GM21360 (cell line): ENCODE measurements at regions not wholly inside any gene's neighbourhood (a gene's known extent, or its start where the extent isn't known, plus 50 kb on each side); places are given as distances from the start of the nearest gene placed in this dataset.
A peak's percentile ranks its signal among the peaks of the same experiment; 100 is the strongest.

Experiments used
- ATAC-seq: cut with Tn5 transposase; IDR thresholded peaks from one replicate; pipeline ENCODE4 v1.9.1; 2021; ENCODE audit warnings: mild to moderate bottlenecking, moderate library complexity; ENCODE audit not compliant: unreplicated experiment

DNA sequence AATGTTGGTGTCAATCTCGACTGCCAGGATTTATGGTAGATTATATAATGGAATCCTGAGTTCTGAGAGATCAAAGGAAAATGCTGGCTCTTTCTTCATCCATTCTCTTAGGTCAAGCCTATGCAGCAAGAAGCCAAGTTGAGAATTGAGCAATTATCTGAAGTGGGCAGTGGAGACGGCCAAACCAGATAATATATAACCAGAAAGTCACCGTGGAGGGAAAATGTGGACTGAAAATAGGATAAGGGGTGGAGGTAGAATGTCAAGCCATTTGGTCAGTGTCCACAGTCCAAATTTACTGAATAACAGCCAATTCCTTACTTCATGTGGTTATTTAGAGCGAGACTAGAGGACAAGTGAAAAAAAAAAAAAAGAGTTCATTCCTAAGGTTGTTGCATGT is 107.8 kb upstream of the ESR1 start:
- ATAC-seq: no peak

DNA sequence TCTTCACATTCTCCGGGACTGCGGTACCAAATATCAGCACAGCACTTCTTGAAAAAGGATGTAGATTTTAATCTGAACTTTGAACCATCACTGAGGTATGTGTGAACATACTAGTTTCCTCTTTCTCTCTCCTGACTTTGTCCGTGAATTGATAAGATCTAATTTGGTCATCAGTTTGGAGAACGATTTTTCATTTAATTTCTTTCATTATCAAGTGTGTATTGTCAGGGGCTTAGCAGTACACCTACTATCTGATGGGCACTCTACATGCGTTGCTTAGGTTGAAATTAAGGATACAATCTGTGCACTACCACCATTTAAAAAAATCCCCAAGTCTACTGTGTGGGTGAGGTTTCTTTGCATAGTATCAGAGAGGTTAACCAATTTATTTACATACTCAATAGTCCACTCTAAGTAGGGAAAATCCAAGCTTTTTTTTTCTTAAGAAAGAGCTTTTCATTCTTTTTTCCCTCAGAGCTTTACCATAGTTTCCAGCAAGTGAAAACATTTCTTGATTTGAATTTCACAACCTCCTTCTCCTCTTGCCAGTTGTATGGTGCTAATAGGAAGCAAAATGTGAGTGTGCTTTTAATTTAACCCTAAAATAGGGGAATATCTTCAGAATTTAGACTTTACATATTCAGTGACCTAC is 105.4 kb upstream of the ESR1 start:
- ATAC-seq: peak; percentile 88

DNA sequence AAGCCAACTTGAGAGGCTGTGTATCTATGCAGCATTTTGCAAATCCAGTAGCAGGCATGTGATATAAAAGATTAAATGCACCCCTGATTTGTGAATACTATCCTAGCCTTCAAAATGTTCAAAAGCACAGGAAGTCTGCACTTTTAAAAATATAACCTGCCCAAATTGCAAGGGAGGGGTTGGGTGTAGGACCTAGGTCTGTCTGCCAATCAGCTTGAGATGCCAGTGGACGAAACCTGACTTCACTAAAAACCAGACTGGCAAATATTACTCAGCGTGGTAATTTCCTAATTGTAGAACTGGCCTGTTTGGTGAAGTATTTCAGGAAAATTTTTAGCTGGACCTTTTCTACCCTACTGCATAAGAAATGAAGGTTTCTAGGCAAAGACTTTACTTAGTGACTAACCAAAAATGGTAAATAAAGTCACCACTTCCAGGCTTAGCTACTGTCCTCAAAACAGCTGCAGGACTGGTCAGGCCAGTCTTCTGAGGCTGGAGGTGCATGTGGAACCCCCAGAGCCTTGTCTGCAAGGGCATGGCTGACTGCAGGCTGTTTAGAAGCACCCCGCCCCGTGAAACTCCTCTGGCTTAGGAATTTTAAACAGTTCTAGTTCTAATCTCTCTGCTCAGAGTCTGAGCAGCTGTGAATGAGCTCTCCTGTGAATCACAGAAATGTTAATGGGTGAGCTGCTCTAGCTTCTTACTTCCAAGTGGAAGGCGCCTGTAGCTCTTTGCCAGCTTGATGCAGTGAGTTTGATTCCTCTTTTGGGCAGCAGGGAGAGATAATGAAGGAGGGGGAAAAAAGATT is 104.4 kb upstream of the ESR1 start:
- ATAC-seq: peak; percentile 43

DNA sequence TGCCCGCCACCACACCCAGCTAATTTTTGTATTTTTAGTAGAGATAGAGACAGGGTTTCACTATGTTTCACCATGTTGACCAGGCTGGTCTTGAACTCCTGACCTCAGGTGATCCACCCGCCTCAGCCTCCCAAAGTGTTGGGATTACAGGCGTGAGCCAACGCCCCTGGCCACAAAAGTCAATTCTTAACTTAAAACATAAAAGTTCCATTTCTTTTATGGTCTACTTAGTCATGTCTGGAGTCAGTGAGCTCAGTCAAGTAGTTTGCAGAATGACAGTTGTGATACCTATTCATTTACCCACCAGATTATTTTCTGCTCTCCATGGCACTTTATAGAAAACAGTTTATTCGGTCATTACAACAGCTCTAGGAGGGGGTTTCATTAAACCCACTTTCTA is 103.1 kb upstream of the ESR1 start:
- ATAC-seq: no peak

DNA sequence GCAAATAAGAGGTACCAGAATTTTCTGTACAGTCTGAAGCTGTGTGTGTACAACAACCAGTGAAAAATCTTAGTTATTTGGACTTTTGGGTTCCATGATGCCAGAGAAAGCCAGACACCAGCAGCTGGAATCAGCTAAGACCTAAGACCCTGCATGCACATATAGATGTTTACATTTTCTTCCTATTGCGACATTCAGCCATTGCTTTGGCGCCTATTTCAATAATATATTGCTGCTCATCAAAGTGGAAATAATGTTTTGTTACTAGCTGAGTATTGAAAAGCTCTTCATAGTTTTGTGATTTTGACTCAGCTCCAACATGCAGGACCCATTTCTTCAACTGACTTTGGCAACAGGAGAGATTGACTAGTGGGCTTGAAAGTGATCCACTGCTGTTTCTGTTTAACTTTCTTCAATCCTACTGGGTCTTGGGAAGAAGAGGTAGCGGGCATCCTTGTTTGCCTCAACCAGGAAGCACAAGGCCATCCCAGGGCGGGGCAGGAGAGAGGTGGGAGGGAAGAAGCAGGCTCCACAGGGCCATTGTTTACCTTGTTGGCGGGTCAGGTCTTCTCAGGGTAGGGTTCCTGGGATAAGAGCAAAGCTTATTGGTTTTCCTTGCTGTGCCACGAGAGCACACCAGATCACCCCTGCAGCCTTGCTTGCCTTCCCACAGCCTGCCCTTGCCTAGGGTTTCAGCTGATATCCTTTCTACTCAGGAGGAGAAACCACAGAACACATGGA is 101.3 kb upstream of the ESR1 start:
- ATAC-seq: no peak

DNA sequence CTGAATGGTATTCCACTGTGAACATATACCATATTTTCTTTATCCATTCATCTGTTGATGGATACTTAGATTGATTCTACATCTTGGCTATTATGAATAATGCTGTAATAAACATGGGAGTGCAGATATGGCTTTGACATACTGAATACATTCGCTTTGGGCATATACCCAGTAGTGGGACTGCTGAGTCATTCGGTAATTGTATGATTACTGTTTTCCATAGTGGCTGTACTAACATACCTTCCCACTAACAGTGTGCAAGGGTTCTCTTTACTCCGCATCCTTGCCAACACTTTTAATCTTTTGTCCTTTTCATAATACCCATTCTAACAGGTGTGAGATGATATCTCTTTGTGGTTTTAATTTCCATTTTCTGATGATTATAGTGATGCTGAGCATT is 98.2 kb upstream of the ESR1 start:
- no peak for ATAC-seq

DNA sequence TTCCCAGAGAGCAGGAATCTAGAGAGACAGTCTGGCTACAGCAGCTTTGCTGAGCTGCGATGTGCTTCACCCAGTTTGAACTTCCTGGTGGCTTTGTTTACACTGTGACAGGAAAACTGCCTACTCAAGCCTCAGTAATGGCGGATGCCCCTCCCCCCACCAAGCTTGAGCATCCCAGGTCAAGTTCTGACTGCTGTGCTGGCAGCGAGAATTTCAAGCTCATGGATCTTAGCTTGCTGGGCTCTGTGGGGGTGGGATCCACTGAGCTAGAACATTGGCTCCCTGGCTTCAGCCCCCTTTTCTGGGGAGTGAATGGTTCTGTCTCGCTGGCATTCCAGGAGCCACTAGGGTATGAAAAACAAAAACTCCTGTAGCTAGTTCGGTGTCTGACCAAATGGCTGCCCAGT is 91.0 kb upstream of the ESR1 start:
- no peak for ATAC-seq

DNA sequence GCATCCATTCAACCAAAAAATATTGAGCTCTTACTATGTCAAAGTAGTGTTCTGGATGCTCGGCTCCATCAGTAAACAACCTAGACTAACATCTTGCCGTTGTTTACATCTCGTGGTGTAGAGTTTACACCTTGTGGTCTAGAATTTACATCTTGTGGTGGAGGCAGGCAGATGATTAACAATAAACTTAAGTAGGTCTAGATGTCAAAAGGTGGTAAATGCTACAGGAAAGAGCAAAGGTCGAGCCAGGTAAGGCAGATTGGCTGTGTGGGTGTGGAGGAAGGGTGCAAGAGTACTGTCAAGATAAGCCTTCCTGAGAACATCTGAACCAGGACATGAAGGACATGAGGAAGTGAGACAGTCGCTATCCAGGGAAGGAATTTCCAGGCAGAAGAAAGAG is 88.4 kb upstream of the ESR1 start:
- ATAC-seq: no peak

DNA sequence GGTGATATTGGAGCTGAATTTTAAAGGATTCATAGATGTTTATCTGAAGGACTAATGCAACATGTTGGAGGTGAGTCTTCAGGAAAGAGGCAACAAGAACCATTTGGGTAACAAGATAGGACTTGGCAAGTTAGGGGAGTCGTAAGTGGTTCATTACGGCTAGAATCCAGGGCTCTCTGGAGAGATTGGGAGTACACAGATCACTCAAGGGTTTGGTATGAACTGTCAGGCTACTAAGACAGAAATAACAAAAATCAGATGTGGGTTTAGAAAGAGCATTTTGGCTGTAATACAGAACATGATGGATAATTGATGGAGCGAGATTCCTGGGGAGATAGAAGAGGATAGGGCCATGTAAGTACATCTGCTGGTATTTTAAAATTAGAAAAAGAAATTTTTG is 86.3 kb upstream of the ESR1 start:
- no peak for ATAC-seq

DNA sequence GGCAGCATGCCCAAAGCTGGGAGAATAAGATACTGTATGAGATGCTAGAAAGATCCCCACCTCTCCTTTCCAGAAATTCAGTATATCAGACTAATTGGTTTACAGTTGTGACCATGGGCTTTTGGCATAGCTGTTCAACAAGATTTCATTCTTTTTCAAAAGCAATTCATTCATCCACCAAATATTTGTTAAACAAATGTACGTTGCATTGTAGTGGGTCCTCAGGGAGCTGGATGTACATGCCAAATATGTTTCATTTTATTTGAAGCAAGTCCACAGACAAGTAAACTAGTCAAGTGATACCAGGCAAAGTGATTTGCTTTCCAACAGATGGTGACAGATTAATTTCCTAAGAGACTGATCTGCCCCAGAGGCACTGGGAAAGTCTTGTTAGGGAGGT is 85.8 kb upstream of the ESR1 start:
- ATAC-seq: no peak

DNA sequence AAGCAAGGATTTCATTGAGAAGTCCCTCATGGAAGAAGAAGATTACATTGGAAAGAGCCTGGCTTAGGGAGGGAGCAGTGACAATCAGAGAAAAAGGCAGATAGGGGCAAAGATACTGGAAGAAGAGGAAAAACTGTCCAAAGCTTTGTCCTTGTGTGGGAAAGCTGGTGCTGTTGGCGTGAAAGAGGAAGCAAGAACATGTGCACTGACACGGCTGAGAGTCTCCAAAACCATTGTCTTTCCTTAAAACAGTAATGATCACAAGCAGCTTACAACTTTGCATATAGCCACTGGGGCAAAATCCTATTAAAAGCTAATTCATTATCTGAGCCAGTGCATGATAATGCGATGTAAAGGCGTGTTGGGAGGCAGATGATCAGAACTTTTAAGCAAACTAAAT is 85.1 kb upstream of the ESR1 start:
- peak; percentile 53 for ATAC-seq

DNA sequence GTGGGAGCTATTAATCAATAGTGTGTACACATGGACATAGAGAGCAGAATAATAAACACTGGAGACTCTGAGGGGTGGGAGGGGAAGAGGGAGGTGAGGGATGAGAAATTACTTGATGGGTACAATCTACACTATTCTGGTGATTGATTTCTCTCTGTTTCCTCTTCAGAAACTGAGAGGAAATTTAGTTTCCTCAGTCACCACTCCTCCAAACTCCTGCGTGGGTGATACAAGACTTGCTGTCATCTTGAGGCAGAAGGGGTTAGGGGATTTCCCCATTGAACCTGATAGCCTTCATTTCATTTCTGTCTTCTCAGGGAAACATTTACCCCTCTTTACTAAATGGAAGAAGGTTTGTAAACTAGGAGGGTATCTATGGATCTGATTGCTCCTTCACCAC is 84.3 kb upstream of the ESR1 start:
- ATAC-seq: peak; percentile 93

DNA sequence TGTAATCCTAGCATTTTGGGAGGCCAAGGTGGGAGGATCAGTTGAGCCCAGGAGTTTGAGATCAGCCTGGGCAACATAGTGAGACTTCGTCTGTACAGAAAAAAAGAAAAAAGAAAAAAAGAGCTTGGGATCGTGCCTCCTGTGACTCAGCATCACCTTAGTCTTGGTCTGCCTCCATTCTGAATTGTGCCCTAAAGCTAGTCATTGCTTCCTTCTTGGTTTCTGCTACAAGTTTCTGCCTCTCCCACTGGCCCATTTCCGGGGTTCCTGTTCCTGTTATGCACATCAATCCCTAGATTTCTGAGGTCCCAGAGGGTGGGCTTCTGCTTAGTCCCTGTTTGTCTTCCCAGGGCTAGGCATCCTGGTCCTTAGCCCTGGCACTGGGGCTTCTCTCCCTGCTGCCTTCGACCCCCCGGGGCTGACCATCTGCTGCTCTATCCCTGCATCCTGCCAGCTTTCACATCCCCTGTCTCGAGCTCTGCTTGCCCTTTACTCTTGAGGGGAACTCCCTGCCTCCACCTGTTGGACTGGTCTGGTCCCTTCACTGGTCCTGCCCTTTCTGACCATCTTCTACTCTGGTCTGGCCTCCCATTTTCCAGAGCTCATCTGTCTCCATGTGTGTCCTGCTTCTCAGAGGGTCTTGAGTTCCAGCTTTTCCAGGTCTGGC is 77.5 kb upstream of the ESR1 start:
- no peak for ATAC-seq

DNA sequence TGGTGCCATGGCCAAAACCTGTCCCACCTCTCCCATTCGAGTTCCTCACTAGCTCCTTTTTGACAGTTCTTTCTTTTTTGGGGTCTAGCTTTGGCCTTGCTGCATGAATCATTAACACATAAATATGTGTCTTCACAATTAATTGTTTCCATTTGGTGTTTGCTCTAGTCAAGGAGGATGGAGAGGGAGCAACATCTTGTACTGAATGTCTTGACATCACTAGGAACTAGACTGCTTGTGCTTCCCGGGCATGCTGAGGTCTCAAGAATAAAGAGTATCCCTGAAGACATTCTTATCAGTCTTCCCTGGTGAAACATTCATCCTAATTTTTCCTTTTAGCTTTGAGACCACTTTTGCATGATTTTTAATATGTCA is 77.0 kb upstream of the ESR1 start:
- no peak for ATAC-seq

DNA sequence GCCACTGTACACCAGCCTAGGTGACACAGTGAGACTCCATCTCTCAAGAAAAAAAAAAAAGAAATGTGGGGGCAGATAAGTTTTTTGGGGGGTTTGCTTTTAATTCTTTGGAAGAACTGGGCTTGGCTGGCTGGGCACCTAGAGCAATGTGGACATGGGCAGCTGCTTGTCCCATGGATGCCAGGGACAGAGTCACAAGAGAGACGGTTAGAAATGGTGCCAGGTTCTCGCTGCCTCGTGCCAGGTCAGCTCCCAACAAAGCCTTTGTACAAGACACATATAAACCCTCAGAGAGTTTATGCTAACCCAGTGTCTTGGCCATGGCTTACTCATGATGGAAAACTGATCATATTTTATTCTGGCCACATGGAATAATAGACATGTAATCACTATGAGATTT is 76.2 kb upstream of the ESR1 start:
- ATAC-seq: no peak

DNA sequence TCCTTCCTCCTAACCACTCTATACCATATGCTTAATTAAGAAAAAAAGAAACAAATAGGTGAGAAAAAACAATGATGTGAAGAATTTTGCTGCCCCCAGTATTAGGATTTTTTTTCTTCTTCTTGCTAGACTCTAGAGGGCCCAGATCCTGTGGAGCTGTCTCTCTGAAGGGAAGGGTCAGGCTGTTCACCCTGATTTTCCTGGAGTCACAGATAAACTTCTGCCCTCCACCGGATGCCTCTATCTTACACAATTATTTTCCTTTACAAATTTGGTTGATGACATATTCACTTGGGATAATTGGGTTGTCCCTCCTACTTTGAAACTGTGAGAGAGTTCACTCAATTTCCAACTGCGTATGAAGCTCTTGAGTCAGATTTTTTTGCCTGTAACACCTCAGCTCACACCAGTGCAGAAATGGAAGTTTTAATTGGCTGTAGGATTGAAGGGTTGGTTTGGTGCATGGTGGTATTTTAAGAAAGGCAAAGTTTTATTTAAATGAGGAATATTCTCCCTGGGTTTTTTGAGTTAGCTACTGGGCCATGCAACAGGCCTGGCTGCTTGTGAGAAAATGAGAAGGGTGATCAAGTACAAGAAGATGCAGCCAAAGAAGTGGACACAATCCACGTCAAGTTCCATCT is 73.7 kb upstream of the ESR1 start:
- no peak for ATAC-seq

DNA sequence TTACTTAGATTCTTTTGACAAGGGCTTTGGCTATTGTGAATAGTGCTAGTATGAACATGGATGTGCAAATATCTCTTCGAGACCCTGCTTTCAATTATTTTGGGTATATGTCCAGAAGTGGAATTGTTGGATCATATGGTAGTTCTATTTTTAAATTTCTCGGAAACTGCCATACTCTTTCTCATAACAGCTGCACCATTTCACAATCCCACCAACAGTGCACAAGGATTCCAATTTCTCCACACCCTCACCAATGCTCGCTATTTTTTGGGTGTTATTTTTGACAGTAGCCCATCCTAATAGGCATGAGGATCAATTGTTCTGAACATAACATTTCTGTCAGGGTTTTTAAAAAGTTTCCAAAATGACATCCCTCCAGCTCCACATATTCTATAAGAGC is 69.2 kb upstream of the ESR1 start:
- ATAC-seq: no peak

DNA sequence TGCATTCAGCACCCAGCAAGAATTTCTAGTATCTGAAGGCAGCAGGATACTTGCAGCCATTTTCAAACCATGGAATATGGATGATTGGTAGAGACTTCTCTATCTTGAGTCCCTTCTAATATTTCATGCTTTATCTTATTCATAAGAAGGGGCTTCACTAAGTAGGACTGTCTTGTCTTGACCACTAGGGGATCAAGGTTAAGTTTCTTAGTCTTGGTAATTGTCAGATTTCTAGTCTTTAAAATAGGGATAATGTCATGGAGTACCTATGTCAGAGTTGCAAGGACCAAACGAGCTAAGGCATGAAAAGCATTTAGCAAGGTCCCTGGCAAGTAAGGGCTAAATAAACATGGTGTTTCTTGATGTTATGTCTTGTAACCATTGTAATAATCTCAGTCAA is 68.5 kb upstream of the ESR1 start:
- ATAC-seq: no peak

DNA sequence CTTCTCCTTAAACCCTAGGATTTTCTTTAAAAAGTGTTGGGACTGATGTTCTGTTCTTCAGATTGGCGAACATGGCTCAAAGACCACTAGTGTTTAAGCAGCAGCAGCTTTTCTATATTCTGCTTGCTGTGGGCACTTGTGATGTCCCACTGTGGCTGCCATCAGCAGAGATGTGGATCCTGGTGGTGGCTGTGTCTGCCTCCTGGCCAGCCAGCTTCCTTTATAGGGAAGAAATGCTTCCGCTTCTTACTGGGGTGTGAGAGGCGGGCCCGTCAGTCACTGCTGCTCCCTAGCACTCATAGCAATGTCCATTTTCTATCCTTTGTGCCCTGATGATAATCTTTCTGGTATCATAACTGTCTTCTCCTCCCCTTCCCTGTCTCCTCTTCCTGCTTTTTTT is 66.7 kb upstream of the ESR1 start:
- no peak for ATAC-seq

DNA sequence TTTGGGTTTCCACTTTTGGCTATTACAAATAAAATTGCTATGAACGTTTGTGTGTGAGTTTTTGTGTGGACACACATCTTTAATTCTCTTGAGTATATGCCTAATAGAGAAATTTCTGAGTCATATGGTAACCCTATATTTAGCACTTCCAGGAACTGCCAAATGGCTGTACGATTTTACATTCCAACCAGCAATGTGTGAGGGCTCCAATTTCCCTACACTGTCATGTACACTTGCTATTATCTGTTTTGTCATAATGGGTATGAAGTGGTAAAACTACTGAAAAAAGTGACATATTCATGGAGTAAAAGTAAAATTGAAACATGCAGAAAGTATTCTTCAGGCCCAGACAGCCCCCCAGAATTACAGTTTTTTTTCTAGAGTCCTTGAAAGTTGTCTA is 59.6 kb upstream of the ESR1 start:
- no peak for ATAC-seq

DNA sequence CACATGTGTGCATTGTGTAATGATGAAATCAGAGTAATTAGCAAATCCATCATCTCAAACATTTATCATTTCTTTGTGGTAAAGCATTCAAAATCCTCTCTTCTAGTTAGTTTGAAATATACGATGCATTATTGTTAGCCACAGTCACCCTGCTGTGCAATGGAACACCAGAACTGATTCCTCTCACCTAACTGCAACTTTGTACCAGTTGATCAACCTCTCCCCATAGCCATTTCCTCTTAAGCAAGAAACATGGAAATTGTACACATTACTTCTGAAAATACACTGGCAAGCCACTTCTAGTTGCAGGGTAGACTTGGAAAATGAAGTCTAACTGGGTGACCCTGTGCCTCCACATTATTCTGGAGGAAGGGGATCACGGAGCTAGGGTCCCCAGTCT is 58.1 kb upstream of the ESR1 start:
- no peak for ATAC-seq
